Uterus (tissue), 2 donors: ENCODE measurements at regions not wholly inside any gene's neighbourhood (a gene's known extent, or its start where the extent isn't known, plus 50 kb on each side); places are given as distances from the start of the nearest gene placed in this dataset.

Experiments used
- POLR2A ChIP-seq, 2 donors: fragments of 450-650 bp; IDR thresholded peaks; one replicate each; pipeline ENCODE4 v1.6.1; 2016; ENCODE audit warnings: antibody characterized with exemption in 2 of 2, mild to moderate bottlenecking in 1 of 2, moderate library complexity in 1 of 2
- TF ChIP-seq, protein P1 (sequence below), 4 experiments: fragments of 200-600 bp in 2 of 4; fragments of 450-650 bp in 2 of 4; sonication (generic) in 2 of 4; IDR thresholded peaks; one replicate each; pipeline ENCODE4 v1.5.1; 2016 to 2019; ENCODE audit warnings: antibody characterized with exemption in 4 of 4, mild to moderate bottlenecking in 2 of 4, moderate library complexity in 1 of 4

DNA sequence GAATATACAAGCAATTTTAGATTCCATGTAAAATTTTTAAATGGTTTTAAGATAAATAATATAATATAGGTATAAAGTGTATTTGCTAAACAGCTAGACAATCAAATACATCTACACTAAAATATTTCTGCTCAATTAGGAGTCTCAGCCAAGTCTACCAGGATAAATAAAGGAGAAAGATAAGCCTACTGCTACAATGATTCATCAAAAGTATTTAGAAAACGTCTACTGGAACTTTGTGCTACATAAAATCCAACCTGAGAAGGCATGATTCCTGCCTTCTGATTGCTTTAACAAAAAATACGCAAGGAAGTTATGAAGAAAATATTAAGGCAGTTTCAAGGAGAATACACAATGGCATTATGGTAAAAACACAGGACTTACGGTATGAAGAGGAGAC, 570.6 kb downstream of the EFNA5 start:
- TF ChIP-seq, protein P1, sequence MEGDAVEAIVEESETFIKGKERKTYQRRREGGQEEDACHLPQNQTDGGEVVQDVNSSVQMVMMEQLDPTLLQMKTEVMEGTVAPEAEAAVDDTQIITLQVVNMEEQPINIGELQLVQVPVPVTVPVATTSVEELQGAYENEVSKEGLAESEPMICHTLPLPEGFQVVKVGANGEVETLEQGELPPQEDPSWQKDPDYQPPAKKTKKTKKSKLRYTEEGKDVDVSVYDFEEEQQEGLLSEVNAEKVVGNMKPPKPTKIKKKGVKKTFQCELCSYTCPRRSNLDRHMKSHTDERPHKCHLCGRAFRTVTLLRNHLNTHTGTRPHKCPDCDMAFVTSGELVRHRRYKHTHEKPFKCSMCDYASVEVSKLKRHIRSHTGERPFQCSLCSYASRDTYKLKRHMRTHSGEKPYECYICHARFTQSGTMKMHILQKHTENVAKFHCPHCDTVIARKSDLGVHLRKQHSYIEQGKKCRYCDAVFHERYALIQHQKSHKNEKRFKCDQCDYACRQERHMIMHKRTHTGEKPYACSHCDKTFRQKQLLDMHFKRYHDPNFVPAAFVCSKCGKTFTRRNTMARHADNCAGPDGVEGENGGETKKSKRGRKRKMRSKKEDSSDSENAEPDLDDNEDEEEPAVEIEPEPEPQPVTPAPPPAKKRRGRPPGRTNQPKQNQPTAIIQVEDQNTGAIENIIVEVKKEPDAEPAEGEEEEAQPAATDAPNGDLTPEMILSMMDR (IDR thresholded peaks at IDR 0.05), result no peak
- no peak for TF ChIP-seq POLR2A (IDR thresholded peaks at IDR 0.05)
